Astrocyte (in vitro differentiated cells and primary cell): ENCODE measurements at regions not wholly inside any gene's neighbourhood (a gene's known extent, or its start where the extent isn't known, plus 50 kb on each side); places are given as distances from the start of the nearest gene placed in this dataset.

ENCODE experiments used
- EZH2 ChIP-seq: IDR thresholded peaks from 2 replicates; pipeline ENCODE4 v1.6.1; 2012; ENCODE audit warnings: mild to moderate bottlenecking, low read length, inconsistent platforms; ENCODE audit not compliant: insufficient read depth
- TF ChIP-seq, protein P1 (sequence below): IDR thresholded peaks from 2 replicates; pipeline ENCODE4 v1.5.1; 2011; ENCODE audit warnings: low read depth, mild to moderate bottlenecking, inconsistent platforms, low read length, moderate library complexity; ENCODE audit not compliant: insufficient read depth

DNA sequence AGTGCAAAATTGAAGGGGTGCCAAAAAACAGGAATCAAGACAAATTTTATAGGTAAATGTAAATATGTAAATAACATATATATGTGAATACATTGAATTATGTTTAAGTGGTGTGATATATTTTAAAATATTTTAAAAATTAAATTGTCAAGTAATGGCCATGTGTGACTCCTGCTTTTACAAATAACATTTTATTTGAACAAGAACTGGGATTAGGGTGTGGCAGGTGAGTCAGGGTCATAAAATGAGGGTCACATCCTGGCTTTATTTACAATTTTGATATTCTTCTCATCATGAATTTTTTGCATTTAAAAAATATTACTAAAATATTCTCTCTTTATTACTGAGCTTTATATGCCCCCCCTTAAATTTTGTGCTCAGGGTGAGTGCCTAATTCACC is 601.1 kb upstream of the MAN1A1 start:
- TF ChIP-seq, protein P1, sequence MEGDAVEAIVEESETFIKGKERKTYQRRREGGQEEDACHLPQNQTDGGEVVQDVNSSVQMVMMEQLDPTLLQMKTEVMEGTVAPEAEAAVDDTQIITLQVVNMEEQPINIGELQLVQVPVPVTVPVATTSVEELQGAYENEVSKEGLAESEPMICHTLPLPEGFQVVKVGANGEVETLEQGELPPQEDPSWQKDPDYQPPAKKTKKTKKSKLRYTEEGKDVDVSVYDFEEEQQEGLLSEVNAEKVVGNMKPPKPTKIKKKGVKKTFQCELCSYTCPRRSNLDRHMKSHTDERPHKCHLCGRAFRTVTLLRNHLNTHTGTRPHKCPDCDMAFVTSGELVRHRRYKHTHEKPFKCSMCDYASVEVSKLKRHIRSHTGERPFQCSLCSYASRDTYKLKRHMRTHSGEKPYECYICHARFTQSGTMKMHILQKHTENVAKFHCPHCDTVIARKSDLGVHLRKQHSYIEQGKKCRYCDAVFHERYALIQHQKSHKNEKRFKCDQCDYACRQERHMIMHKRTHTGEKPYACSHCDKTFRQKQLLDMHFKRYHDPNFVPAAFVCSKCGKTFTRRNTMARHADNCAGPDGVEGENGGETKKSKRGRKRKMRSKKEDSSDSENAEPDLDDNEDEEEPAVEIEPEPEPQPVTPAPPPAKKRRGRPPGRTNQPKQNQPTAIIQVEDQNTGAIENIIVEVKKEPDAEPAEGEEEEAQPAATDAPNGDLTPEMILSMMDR: no peak
- TF ChIP-seq EZH2: no peak
